ENCODE measurements at regions not wholly inside any gene's neighbourhood (a gene's known extent, or its start where the extent isn't known, plus 50 kb on each side); places are given as distances from the start of the nearest gene placed in this dataset.

DNA sequence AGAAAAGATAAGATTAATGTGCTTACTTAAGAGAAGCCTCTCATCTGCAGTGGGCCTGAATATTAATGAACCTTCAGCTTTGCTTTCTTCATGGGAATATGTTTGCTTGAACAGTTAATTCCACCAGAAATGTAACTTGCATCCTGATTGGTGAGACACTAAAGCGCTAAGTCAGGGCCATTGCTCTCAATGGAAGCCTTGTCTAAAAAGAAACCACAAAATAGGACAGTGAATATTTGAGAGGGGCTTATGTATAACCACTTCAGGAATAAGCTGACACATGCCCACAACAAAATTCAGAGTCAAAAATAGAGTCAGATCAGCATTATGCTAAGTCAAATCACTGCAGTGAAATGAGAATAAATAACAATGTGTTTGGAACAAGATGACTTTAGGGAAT is 1125.8 kb downstream of the STIM2 start:
- DNase-seq = no peak
- Histone ChIP-seq H3K27ac (no peak overlapping the region), H3K4me3 (no peak overlapping the region), H3K4me1 (no peaks in the 10 kb centered on the region), H3K27me3 (no peaks in the 10 kb centered on the region), H3K36me3 (no peaks in the 10 kb centered on the region), H3K9me3 (no peaks in the 10 kb centered on the region)
- TF ChIP-seq POLR2A (IDR thresholded peaks at IDR 0.05) = no peak
- TF ChIP-seq, protein P1, sequence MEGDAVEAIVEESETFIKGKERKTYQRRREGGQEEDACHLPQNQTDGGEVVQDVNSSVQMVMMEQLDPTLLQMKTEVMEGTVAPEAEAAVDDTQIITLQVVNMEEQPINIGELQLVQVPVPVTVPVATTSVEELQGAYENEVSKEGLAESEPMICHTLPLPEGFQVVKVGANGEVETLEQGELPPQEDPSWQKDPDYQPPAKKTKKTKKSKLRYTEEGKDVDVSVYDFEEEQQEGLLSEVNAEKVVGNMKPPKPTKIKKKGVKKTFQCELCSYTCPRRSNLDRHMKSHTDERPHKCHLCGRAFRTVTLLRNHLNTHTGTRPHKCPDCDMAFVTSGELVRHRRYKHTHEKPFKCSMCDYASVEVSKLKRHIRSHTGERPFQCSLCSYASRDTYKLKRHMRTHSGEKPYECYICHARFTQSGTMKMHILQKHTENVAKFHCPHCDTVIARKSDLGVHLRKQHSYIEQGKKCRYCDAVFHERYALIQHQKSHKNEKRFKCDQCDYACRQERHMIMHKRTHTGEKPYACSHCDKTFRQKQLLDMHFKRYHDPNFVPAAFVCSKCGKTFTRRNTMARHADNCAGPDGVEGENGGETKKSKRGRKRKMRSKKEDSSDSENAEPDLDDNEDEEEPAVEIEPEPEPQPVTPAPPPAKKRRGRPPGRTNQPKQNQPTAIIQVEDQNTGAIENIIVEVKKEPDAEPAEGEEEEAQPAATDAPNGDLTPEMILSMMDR (IDR thresholded peaks at IDR 0.05) = no peak

GRCh38 chr4:28001698-28002097 is 1141.1 kb downstream of the STIM2 start:
- no peaks in the 10 kb centered on the region for H3K27me3 ChIP-seq
- no peak overlapping the region for H3K27ac ChIP-seq
- H3K36me3 ChIP-seq = no peaks in the 10 kb centered on the region
- DNase-seq = no peak
- no peaks in the 10 kb centered on the region for H3K9me3 ChIP-seq
- TF ChIP-seq, protein P1 (IDR thresholded peaks at IDR 0.05) = no peak
- TF ChIP-seq POLR2A (IDR thresholded peaks at IDR 0.05) = no peak
- H3K4me1 ChIP-seq = no peaks in the 10 kb centered on the region
- H3K4me3 ChIP-seq = no peak overlapping the region

GRCh38 chr4:28004520-28004919 is 1143.9 kb downstream of the STIM2 start:
- no peak overlapping the region for H3K27ac ChIP-seq
- H3K27me3 ChIP-seq = no peaks in the 10 kb centered on the region
- H3K36me3 ChIP-seq = no peaks in the 10 kb centered on the region
- no peak overlapping the region for H3K4me3 ChIP-seq
- TF ChIP-seq POLR2A (IDR thresholded peaks at IDR 0.05) = no peak
- TF ChIP-seq, protein P1 (IDR thresholded peaks at IDR 0.05) = no peak
- H3K9me3 ChIP-seq = no peaks in the 10 kb centered on the region
- DNase-seq = no peak
- no peaks in the 10 kb centered on the region for H3K4me1 ChIP-seq

GRCh38 chr4:28006021-28006420 is 1145.4 kb downstream of the STIM2 start:
- H3K27me3 ChIP-seq = no peaks in the 10 kb centered on the region
- no peaks in the 10 kb centered on the region for H3K4me1 ChIP-seq
- H3K27ac ChIP-seq = no peak overlapping the region
- H3K4me3 ChIP-seq = no peak overlapping the region
- no peaks in the 10 kb centered on the region for H3K36me3 ChIP-seq
- no peak for DNase-seq
- no peak for TF ChIP-seq POLR2A (IDR thresholded peaks at IDR 0.05)
- TF ChIP-seq, protein P1 (IDR thresholded peaks at IDR 0.05) = no peak
- H3K9me3 ChIP-seq = no peaks in the 10 kb centered on the region

GRCh38 chr4:28007693-28008092 is 1147.1 kb downstream of the STIM2 start:
- TF ChIP-seq, protein P1 (IDR thresholded peaks at IDR 0.05) = no peak
- no peak for TF ChIP-seq POLR2A (IDR thresholded peaks at IDR 0.05)
- Histone ChIP-seq H3K4me1 (no peaks in the 10 kb centered on the region), H3K9me3 (no peaks in the 10 kb centered on the region), H3K27ac (no peak overlapping the region), H3K4me3 (no peak overlapping the region), H3K36me3 (no peaks in the 10 kb centered on the region), H3K27me3 (no peaks in the 10 kb centered on the region)
- no peak for DNase-seq

DNA sequence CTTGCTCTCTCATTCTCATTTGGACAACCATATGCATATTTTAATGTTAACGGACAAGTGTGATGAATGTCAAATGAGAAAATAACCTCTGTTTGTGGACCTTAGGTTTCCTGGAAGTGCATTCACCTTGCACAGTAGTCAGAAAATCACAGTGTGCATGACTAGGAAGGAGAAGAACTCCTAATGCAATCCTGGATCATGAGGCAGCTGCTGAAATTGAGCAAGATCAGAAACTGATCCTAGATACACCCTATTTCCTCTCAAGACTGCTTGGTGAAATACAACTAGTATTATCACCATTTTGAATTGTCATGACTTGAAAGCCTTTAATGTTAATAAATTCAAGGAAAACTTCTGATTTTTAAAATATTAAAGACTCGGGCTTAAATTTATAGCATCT is 1148.9 kb downstream of the STIM2 start:
- H3K4me3 ChIP-seq = no peak overlapping the region
- no peak for DNase-seq
- H3K9me3 ChIP-seq = peaks cover 0 to 5% (median 0%) of the 10 kb centered on the region in 4 donors
- no peaks in the 10 kb centered on the region for H3K36me3 ChIP-seq
- no peak overlapping the region for H3K27ac ChIP-seq
- no peaks in the 10 kb centered on the region for H3K27me3 ChIP-seq
- TF ChIP-seq, protein P1 (IDR thresholded peaks at IDR 0.05) = no peak
- no peak for TF ChIP-seq POLR2A (IDR thresholded peaks at IDR 0.05)
- H3K4me1 ChIP-seq = no peaks in the 10 kb centered on the region
